Hepatic stellate cell (primary cell): ENCODE measurements at regions not wholly inside any gene's neighbourhood (a gene's known extent, or its start where the extent isn't known, plus 50 kb on each side); places are given as distances from the start of the nearest gene placed in this dataset.

ENCODE experiments used
- DNase-seq: peaks from one replicate; pipeline ENCODE4 v3.0.0; 2011; ENCODE audit warnings: low spot score

DNA sequence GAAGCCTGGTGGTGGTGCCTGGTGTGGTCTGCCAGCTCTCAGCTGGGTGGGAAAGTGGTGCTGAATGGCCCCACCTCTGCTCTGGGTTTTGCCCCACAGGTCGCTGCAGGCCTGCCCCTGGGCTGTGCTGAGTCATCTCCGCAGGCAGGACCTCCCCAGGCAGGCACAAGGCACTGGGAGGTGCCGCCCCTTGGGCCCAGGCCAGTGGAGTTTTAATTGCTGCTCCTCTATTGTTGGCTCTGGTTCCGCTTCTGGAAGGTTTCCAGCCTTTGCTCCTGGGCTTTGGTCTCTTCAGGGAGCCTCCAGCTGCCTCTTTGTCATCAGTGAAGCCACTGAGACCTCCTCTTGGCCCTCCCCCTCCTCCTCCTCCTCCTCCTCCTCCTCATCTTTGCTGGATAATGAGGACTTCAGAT is 180.3 kb upstream of the GRB10 start:
- no peak for DNase-seq

DNA sequence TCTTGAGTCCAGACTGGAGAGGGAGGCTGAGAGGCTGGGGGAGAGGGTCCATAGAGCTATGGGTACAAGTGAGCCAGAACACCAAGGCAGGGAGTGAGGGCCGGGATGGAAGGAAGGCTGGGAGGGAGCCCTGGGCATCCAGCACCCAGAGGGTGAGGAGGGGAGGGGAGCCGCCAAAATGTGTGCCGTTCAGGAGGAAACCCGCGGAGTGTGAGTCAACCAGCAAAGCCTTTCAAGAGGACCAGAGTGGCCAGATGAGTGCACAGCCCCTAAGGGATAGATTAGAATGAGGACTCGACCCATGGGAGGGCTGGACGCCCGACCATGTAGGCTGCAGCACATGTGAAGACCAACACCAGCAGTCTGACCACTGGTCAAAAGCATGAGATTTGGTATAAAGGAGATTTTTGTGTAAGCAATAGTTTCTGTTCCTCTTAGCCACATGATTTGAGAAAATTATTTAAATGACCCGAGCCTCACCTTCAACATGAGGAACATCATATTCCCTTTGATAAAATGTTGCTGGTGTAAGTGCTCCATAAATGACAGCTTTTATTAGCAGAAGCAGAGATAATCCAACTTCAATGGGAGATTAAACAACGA is 179.7 kb upstream of the GRB10 start:
- no peak for DNase-seq

DNA sequence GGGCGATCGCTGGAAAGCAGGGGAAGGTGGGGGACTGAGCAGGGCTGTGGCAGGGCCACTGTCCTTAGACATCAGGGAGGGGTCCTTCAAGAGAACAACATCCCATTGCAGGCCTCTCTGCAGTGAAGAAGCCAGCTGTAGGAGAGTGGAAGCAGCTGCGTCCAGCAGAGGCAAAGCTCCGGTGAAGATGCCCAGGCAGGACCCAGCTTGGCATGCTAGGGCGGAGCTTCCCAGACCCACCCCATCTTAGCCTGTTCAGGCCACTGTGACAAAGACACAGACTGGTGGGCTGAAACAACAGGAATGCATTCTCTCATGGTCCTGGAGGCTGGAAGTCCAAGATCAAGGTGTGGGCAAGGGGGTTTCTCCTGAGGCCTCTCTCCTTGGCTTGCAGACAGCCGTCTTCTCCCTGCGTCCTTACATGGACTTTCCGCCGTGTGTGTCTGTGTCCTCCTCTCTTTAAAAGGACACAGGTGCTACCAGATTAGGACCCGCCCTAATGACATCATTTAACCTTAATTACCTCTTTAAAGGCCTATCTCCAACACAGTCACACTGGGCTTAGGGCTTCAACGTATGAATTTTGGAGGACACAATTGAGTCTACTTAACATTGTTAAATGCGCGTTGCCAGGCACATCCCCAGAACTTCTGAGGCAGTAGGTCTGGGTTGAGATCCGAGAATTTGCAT is 178.1 kb upstream of the GRB10 start:
- no peak for DNase-seq

DNA sequence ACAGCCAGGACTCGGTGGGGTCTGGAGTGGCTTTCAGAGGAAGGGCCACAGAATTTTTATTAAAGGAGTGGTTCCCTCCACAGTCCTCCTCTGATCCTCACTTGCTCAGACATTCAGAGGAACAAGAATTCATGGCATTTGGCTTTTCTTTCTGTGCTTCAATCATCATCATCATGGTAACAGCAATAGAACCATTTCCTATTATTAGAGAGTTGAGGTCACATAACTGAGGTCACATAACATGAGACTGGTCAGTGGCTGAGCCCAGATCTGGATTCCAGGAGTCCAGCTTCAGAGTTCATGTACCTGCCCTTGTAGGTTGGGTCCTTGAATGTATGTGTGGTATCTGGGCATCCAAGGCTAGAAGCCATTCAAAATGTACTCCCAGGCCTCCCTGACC is 177.3 kb upstream of the GRB10 start:
- no peak for DNase-seq

DNA sequence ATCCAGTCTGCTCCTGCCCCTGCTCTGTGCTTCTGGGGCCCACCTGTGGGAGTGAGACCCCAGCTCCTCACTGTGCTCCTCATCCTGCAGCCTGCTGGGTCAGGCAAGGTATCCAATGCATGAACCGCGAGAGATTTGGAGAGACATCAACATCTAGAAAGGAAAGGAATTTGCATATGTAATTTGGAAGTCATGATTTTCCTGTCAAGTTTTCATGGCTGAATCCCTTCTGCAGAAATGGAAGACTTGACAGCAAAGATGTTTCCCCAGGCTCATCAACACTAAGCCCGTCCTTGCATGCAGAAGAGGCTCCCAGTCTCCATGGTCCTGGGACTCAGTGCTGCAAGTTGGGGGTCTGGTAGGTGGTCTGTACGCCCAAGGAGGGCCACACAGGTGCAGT is 176.9 kb upstream of the GRB10 start:
- DNase-seq = no peak

DNA sequence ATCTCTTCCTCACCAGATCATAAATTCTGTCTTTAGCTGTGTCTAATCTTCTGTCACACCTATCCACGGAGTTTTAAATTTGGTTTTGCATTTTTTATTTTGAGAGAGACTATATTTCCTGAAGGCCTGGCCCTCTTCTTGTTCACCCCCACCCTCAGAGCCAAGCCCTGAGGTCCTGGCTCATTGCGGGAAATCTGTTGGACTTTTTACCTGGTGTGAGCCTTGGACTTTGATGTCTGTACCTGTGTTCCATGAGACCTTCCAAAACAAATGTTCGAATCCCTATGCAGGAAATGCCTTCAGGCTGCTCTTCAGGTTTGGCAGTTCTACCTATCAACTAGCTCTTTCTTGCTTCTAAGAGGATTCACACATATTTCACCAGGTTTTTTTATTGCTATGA is 175.2 kb upstream of the GRB10 start:
- DNase-seq = no peak

DNA sequence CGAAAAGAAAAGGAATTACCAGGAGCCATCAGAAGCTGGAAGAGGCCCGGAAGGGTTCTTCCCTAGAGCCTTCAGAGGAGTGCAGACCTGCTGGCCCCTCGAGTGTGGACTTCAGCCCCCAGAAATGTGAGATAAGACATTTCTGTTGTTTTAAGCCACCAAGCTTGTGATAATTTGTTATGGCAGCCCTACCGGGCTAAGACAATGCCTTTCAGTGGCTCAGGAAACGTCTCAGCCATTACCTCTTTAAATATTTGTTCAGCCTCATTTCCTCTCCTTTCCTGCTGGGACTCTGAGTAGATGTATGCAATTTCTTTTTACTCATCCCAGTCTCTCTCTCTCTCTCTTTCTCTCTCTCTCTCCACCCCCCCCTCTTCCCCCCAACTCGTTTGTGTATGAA is 174.7 kb upstream of the GRB10 start:
- no peak for DNase-seq

DNA sequence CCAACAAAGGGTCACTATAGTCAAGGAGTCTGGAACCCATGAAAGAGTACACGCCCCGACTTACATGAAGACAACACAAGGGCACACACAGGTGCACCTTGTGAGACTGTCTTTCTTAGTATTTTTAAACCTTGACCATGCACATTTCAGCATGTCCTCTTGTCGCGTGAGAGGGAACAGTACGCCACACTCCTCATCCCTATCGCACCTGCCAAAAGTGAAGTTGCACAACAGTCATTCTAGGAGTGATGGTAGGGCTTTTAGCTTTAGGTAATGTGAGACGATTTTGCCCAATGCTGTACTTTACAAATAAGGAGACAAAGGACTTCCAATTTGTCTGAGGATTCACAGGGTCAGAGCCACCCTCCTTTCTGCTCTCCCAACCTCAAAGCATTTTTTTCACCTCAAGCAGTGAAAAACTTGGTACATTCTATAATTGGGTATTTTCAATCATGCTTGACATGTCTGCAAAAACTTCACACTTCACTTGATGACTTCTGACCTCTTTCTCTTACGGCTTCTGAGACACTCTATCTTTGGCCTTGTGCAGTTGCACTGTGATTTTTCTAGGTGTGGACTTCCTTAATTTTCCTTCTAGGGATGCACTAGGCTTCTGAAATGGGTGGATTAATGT is 173.9 kb upstream of the GRB10 start:
- DNase-seq = no peak

DNA sequence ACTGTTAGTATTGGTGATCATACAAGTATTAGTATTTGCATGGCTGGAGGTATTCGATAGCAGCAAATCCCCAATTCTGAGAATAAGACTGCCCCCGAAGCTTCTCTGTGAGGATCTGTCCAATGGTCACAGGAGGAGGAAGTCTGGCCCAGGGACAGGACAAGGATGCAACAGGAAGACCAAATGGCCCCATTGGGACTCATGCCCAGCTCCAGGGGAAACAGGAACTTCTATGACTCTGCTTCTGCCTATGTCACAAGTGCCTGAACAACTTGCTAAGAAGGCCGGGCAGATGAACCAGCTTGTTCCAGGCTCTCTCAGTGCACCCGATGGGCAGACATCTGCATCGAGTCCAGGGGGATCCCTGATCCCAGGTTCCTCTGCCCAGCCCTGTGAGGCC is 172.0 kb upstream of the GRB10 start:
- DNase-seq = no peak

DNA sequence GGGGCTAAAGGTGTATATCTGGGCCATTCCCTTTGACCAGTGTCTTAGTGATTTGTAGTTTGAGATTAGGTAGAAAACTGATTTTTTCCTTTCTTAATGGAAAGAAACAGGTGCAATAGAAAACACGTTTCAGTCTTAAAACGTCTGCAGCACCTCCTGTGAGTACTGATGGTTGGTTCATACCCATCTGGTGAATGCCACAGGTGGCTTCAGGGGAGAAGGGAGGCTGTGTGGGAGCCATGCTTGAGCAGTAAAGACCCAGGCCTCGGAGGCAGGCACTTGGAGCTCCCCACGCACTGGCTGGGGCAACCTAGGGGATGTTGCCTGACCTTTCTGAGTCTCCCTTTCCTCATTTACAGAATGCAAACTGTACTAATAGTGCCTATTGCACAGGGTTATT is 171.5 kb upstream of the GRB10 start:
- DNase-seq = no peak

DNA sequence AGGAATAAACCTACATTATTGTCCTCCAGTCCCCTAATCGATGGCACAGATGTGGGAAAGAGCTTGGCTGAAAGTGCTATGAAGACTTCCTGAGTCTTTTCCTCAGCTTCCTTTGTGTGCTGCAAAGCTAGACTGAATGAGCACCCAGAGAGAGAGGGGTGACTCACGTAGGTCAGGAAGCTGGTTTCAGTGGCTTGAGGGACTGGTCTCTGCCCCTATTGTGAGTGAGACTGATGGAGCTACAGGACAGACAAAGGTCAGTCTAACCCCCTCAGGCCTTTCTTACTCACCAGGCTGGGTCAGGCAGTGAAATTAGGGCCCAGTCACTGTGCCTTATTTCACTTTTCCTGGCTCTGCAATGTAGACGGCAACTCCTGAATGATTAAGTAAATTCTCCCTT is 171.1 kb upstream of the GRB10 start:
- DNase-seq = no peak

DNA sequence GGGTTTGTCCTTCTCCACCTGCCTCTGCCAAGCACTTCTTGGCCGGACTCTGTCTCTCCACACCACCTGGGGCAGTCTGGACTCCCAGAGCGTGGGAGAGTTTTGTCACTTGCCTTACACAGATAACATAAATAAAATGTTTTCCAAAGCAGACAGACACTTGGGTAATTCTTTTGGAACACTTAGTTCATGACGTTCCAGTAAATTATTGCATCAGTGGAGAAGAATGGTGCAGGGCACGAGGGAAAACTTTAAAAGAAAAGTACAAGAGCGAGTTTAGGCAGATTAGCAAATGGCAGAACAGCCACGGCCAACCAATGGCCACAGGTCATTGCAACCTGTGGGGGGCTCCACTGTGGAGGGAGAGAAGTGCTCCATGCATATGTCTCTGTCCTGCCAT is 170.6 kb upstream of the GRB10 start:
- DNase-seq = no peak

DNA sequence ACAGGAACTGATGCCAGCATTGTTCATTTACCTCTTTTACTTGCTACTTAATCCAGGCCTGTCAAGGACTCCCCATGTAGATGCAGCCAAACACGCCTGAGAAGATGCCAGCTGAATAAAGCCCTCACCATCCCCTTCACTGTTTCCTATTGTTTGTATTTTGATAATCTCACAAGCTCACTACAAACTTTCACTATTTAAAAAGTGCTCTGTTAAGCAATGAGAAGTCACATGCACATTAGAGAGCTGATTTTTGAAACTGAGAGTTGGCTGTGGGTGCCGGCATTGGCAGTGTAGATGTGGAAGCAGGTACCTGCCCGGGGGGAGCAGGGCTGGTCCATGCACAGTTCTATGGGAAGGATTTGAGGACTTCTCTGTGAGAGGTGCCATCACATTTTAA is 169.8 kb upstream of the GRB10 start:
- DNase-seq = no peak

DNA sequence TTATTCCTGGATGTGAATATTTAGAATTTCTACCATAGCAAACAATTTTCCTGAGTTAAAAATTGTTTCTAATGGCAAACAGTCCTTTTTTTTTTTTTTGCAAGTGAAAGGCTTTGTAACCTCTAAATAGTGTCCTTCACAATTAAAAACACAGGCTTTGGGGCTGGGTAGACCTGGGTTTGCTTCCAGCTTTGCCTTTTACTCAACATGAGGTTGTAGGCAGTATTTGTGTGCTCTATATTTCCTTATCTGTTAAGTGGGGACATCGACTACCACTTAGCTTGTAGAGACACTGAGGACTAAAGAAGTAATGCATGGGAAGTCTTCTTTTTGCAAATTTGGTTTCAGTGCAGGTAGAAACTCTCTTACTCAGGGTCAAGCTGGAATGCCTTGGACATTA is 169.4 kb upstream of the GRB10 start:
- DNase-seq = no peak

DNA sequence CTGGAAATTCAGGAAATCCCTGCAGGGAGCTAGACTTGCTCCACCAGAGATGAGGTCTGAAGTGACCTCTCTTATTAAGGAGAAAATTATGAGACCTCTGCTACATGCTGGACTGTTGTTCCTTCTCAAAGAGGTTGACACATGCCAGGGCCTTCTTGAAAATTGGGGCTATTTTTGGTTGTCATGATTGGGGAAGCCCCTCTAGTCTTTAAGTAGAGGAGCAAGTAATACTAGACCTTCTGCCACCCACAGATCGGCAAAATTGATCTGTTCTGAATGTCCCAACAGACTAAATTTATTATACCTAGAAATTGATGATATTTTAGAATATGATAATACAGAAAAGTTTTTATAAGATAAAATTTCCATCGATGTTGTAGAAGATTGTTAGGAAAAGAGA is 160.8 kb upstream of the GRB10 start:
- DNase-seq = no peak

DNA sequence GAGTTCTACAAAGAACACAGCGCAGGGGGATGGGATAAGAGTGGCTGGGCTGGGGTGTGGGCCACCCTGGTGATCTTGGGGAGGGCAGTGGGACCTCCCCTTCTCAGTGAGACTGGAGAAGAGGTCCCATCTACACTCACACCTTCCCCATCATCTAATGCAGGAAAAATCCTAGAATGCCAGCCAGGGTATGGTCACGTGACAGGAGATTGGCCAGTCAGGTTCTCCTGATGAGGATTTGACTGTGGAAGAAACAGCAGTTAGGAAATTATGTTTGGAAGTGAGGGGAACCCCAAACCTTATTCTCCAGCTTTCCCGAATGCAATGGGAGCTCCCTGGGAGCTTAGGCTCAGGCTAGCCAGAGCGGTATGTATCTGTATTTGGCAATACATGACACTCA is 158.8 kb upstream of the GRB10 start:
- DNase-seq = no peak

DNA sequence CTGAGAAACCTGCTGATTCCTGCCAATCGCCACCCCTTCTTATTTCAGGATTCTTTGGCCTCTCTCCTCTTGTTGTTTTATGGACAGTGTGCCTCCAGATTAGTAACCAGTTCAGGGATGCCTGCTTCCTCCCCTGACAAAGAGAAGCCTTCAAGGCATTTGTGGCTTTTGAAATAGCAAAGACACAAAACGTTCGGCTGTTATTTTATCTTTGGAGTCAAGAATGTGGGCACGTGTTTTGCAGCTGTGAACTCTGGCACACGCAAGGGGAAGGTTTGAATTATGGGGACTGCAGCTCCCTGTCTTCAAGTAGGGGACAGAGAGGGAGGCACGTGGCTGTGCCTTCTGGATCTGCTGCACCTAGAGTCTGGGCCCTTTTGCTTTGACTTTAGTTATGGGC is 157.9 kb upstream of the GRB10 start:
- no peak for DNase-seq

DNA sequence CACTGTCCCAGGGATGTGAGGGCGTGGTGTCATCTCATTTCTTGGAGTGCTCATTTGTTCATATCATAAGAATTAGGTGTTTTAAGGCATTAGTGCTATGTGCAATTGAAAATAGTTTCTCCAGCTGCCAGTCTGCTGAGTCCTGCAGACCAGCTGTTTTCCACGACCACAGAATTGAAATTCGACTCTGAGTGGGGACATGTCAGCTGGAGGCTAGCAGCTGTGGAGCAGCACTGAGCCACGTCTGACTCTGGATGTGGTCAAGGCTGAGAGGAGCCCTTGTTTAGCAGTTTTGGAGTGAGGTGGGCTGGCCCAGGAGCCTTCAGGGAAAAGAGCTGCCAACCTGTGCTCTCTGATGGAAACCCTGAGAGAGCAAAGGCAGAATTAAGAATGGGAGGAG is 156.3 kb upstream of the GRB10 start:
- DNase-seq = no peak

DNA sequence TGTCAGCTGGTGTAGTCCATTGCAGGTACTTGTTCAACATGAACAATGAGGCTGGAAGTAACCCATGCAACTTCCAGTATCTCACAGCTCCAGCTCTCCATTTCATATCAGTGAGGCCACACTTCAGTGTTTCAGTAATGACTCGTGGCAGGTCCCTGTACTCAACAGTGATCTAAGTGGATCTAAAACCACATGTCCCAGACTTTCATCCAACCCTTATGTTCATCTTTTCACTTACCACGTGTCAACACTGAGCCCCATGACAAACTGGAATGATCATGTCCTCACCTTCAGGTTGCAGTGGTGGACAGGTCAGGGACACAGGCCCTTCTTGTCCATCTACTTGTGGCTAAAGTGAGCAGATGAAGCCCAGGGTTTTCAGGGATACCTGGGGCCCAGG is 155.0 kb upstream of the GRB10 start:
- no peak for DNase-seq

DNA sequence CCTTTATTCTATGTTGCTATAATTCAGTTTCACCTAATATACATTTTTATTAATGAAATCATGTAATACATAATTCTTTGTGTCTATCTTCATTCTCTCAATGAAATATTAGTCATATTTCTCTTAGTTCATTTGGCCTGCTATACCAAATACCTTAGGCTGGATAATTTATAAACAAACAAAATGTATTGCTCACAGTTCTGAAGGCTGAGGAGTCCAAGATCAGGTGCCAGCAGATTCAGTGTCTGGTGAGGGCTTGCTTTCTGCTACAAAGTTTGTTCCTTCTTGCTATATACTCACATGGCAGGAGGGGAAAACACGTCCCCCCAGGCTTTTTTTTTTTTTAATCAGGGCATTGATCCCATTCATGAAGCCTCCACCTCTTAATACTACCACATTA is 143.4 kb upstream of the GRB10 start:
- no peak for DNase-seq

DNA sequence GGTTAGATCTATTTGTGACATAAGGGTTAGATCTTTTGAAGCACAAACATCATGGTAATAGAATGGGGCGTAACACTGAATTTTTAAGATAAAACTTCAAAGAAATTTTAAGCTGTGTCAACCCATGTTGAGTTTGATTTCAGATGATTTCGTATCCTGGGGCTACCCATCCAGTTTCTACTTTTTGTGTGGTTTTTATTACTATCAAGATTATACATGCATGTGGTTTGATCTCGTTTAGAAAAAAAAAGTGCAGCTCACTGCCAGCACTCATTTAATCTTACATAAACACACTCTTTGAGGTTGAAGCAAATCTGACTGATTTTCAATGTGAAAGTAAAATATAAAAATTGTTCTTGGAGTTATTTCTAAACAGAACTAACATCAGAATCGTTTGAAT is 140.8 kb upstream of the GRB10 start:
- DNase-seq = no peak

DNA sequence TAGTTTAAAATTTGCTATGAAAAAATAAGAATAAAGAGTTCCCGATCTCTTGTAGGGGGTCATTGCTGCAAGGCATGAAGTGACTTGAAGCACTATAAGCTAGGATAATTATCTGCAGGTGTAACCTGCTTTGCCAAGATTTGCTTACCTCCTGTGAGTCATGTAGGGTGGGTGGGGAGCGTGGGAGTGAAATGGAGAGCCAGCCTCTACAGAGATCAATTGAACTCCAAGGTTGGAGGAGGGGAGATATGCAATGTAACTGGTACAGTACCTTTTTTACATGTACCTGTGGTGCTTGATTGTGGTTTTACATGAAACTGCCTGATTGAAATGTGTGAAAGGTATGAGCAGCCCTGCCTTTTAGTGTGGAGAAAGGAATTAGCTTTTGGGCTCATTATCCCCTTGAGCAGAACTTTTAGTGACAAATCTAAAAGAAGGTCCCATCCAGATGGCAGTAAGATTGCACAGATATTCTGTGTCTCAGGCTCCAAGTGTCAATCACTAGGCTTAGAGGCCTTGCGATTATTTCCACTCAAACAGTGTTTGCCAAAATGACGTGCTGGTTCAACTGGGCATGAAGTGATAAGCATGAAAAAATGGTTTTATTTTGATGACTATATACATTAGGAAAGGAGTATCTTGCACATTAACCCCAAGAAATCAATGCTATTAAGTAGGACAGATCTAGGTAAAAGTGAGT is 138.6 kb upstream of the GRB10 start:
- DNase-seq = no peak

DNA sequence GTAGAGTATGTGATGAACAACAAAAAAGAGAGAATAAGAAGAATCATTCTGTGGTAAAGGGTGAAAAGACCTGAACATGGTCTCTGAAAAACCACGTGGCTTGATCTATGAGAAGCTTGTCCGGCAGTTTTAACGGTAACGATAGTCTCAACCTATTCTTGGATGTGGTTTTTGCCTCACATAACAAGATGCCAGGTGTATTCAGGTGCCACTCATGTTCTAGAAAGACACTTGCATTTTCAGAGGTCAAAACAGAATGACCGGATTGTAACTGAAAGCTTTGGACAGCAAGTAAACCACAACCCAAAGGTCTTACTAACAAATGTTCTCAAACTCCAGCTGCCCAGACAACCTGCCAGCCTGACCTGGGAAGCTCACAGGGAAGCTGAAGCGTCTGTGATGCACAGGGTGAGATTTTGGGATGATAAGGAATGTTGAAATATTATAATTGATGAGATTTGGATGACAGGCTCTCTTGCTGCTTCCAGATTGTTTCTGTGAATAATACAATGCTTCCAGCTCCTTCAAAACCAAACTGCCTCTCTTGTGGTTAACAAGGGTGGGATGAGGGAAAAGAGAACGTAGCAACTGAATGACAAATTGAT is 137.4 kb upstream of the GRB10 start:
- DNase-seq = no peak
